ENCODE measurements at regions not wholly inside any gene's neighbourhood (a gene's known extent, or its start where the extent isn't known, plus 50 kb on each side); places are given as distances from the start of the nearest gene placed in this dataset.

GRCh38 chr3:30501526-30501925, 104.9 kb upstream of the TGFBR2 start:
- TF ChIP-seq JUND (IDR thresholded peaks at IDR 0.05; ENCODE audit: low read depth): no peak
- in situ Hi-C loops (cut with HindIII; ENCODE audit: low pct_unique_long_range_greater_than_20kb, low sequenced_read_pairs): no loop called here
- no peak for DNase-seq (ENCODE audit: low read depth in 1 of 2, low spot score in 1 of 2)

GRCh38 chr3:30502051-30502741, 104.2 kb upstream of the TGFBR2 start:
- in situ Hi-C loops (cut with HindIII; ENCODE audit: low pct_unique_long_range_greater_than_20kb, low sequenced_read_pairs): no loop called here
- TF ChIP-seq JUND (IDR thresholded peaks at IDR 0.05; ENCODE audit: low read depth): no peak
- DNase-seq (ENCODE audit: low read depth in 1 of 2, low spot score in 1 of 2): no peak

GRCh38 chr3:30502742-30503073, 103.7 kb upstream of the TGFBR2 start:
- TF ChIP-seq JUND (IDR thresholded peaks at IDR 0.05; ENCODE audit: low read depth): no peak
- in situ Hi-C loops (cut with HindIII; ENCODE audit: low pct_unique_long_range_greater_than_20kb, low sequenced_read_pairs): no loop called here
- DNase-seq (ENCODE audit: low read depth in 1 of 2, low spot score in 1 of 2): no peak

GRCh38 chr3:30503446-30503845, 103.0 kb upstream of the TGFBR2 start:
- in situ Hi-C loops (cut with HindIII; ENCODE audit: low pct_unique_long_range_greater_than_20kb, low sequenced_read_pairs): no loop called here
- DNase-seq (ENCODE audit: low read depth in 1 of 2, low spot score in 1 of 2): no peak
- TF ChIP-seq JUND (IDR thresholded peaks at IDR 0.05; ENCODE audit: low read depth): no peak

- TF ChIP-seq JUND (IDR thresholded peaks at IDR 0.05; ENCODE audit: low read depth): no peak
- DNase-seq (ENCODE audit: low read depth in 1 of 2, low spot score in 1 of 2): no peak
- in situ Hi-C loops (cut with HindIII; ENCODE audit: low pct_unique_long_range_greater_than_20kb, low sequenced_read_pairs): no loop called here
Observed at GRCh38 chr3:30504939-30505338, 101.5 kb upstream of the TGFBR2 start.

GRCh38 chr3:30505866-30506520, 100.4 kb upstream of the TGFBR2 start:
- in situ Hi-C loops (cut with HindIII; ENCODE audit: low pct_unique_long_range_greater_than_20kb, low sequenced_read_pairs): no loop called here
- no peak for TF ChIP-seq JUND (IDR thresholded peaks at IDR 0.05; ENCODE audit: low read depth)
- DNase-seq (ENCODE audit: low read depth in 1 of 2, low spot score in 1 of 2): no peak

GRCh38 chr3:30508339-30508738, 98.1 kb upstream of the TGFBR2 start:
- in situ Hi-C loops (cut with HindIII; ENCODE audit: low pct_unique_long_range_greater_than_20kb, low sequenced_read_pairs): no loop called here
- no peak for DNase-seq (ENCODE audit: low read depth in 1 of 2, low spot score in 1 of 2)
- TF ChIP-seq JUND (IDR thresholded peaks at IDR 0.05; ENCODE audit: low read depth): no peak

GRCh38 chr3:30510596-30510995, 95.8 kb upstream of the TGFBR2 start:
- no peak for DNase-seq (ENCODE audit: low read depth in 1 of 2, low spot score in 1 of 2)
- in situ Hi-C loops (cut with HindIII; ENCODE audit: low pct_unique_long_range_greater_than_20kb, low sequenced_read_pairs): no loop called here
- TF ChIP-seq JUND (IDR thresholded peaks at IDR 0.05; ENCODE audit: low read depth): no peak

GRCh38 chr3:30511524-30512251, 94.7 kb upstream of the TGFBR2 start:
- TF ChIP-seq JUND (IDR thresholded peaks at IDR 0.05; ENCODE audit: low read depth): no peak
- DNase-seq (ENCODE audit: low read depth in 1 of 2, low spot score in 1 of 2): no peak
- in situ Hi-C loops (cut with HindIII; ENCODE audit: low pct_unique_long_range_greater_than_20kb, low sequenced_read_pairs): no loop called here

GRCh38 chr3:30512576-30512975, 93.8 kb upstream of the TGFBR2 start:
- in situ Hi-C loops (cut with HindIII; ENCODE audit: low pct_unique_long_range_greater_than_20kb, low sequenced_read_pairs): no loop called here
- no peak for DNase-seq (ENCODE audit: low read depth in 1 of 2, low spot score in 1 of 2)
- TF ChIP-seq JUND (IDR thresholded peaks at IDR 0.05; ENCODE audit: low read depth): no peak

GRCh38 chr3:30513374-30514152, 92.8 kb upstream of the TGFBR2 start:
- DNase-seq (ENCODE audit: low read depth in 1 of 2, low spot score in 1 of 2): no peak
- in situ Hi-C loops (cut with HindIII; ENCODE audit: low pct_unique_long_range_greater_than_20kb, low sequenced_read_pairs): no loop called here
- no peak for TF ChIP-seq JUND (IDR thresholded peaks at IDR 0.05; ENCODE audit: low read depth)

- no peak for DNase-seq (ENCODE audit: low read depth in 1 of 2, low spot score in 1 of 2)
- TF ChIP-seq JUND (IDR thresholded peaks at IDR 0.05; ENCODE audit: low read depth): no peak
- in situ Hi-C loops (cut with HindIII; ENCODE audit: low pct_unique_long_range_greater_than_20kb, low sequenced_read_pairs): no loop called here
Observed at GRCh38 chr3:30516238-30516637, 90.2 kb upstream of the TGFBR2 start.
